Uterus (tissue), 3 donors: ENCODE measurements at regions not wholly inside any gene's neighbourhood (a gene's known extent, or its start where the extent isn't known, plus 50 kb on each side); places are given as distances from the start of the nearest gene placed in this dataset.

Source experiments
- DNase-seq, 2 donors: peaks; one replicate each; pipeline ENCODE4 v3.0.0-alpha.2; 2019 to 2020
- H3K27ac ChIP-seq, 2 donors: fragments of 200-600 bp; sonication (generic); 1 replicate in 1 of 2; 2 replicates in 1 of 2; pipeline ENCODE4 v1.5.1; 2016 to 2018
- H3K27me3 ChIP-seq, 2 donors: fragments of 200-600 bp; sonication (generic); one replicate each; pipeline ENCODE4 v1.5.1; 2018 to 2019; ENCODE audit warnings: control low read depth in 1 of 2
- H3K36me3 ChIP-seq, 2 donors: fragments of 200-600 bp; sonication (generic); one replicate each; pipeline ENCODE4 v1.5.1; 2019; ENCODE audit warnings: control low read depth in 1 of 2
- H3K4me1 ChIP-seq, 2 donors: fragments of 200-600 bp; sonication (generic); one replicate each; pipeline ENCODE4 v1.5.1; 2018 to 2019; ENCODE audit warnings: control low read depth in 1 of 2
- H3K4me3 ChIP-seq, 2 donors: fragments of 200-600 bp; sonication (generic); 1 replicate in 1 of 2; 2 replicates in 1 of 2; pipeline ENCODE4 v1.5.1; 2018 to 2019; ENCODE audit warnings: mild to moderate bottlenecking in 1 of 2
- H3K9me3 ChIP-seq, 2 donors: fragments of 200-600 bp; sonication (generic); one replicate each; pipeline ENCODE4 v1.5.1; 2019; ENCODE audit warnings: control low read depth in 1 of 2
- CTCF ChIP-seq, 4 experiments: fragments of 200-600 bp in 2 of 4; fragments of 450-650 bp in 2 of 4; sonication (generic) in 2 of 4; IDR thresholded peaks; one replicate each; pipeline ENCODE4 v1.5.1; 2016 to 2019; ENCODE audit warnings: antibody characterized with exemption in 4 of 4, mild to moderate bottlenecking in 2 of 4, moderate library complexity in 1 of 4
- POLR2A ChIP-seq, 2 donors: fragments of 450-650 bp; IDR thresholded peaks; one replicate each; pipeline ENCODE4 v1.6.1; 2016; ENCODE audit warnings: antibody characterized with exemption in 2 of 2, mild to moderate bottlenecking in 1 of 2, moderate library complexity in 1 of 2
- intact Hi-C: fragments of 100-400 bp; cut with DNase I; formaldehyde crosslinking; loops from one replicate; pipeline ENCODE4 v1.15.1; 2023; ENCODE audit warnings: low total_unique reads
- donor health status: DM: yes; HTN: yes; CAD: no.

- Histone ChIP-seq H3K27ac (no peak overlapping the region), H3K9me3 (no peaks in the 10 kb centered on the region), H3K4me1 (no peaks in the 10 kb centered on the region), H3K36me3 (no peaks in the 10 kb centered on the region), H3K27me3 (no peaks in the 10 kb centered on the region), H3K4me3 (no peak overlapping the region)
- intact Hi-C loops = no loop called here
- TF ChIP-seq CTCF (IDR thresholded peaks at IDR 0.05) (no peak), POLR2A (IDR thresholded peaks at IDR 0.05) (no peak)
- DNase-seq = no peak
Measured at GRCh38 chr14:34205799-34206198, 254.9 kb upstream of the EGLN3 start.

GRCh38 chr14:34204774-34205173 is 253.9 kb upstream of the EGLN3 start:
- intact Hi-C loops = no loop called here
- Histone ChIP-seq H3K36me3 (no peaks in the 10 kb centered on the region), H3K4me1 (no peaks in the 10 kb centered on the region), H3K27ac (no peak overlapping the region), H3K27me3 (no peaks in the 10 kb centered on the region), H3K4me3 (no peak overlapping the region), H3K9me3 (no peaks in the 10 kb centered on the region)
- DNase-seq = no peak
- TF ChIP-seq POLR2A (IDR thresholded peaks at IDR 0.05) (no peak), CTCF (IDR thresholded peaks at IDR 0.05) (no peak)

GRCh38 chr14:34203251-34203722 is 252.4 kb upstream of the EGLN3 start:
- no peak overlapping the region for H3K27ac ChIP-seq
- no peaks in the 10 kb centered on the region for H3K4me1 ChIP-seq
- no peak for DNase-seq

GRCh38 chr14:34201909-34202637 is 251.2 kb upstream of the EGLN3 start:
- intact Hi-C loops = no loop called here

More at GRCh38 chr14:34203251-34203722, 252.4 kb upstream of the EGLN3 start:
- no peak for TF ChIP-seq POLR2A (IDR thresholded peaks at IDR 0.05)
- no peak for TF ChIP-seq CTCF (IDR thresholded peaks at IDR 0.05)
- Histone ChIP-seq H3K4me3 (no peak overlapping the region), H3K9me3 (no peaks in the 10 kb centered on the region), H3K27me3 (no peaks in the 10 kb centered on the region), H3K36me3 (no peaks in the 10 kb centered on the region)
- intact Hi-C loops = no loop called here

More at GRCh38 chr14:34201909-34202637, 251.2 kb upstream of the EGLN3 start:
- DNase-seq = no peak
- Histone ChIP-seq H3K4me3 (no peak overlapping the region), H3K4me1 (no peaks in the 10 kb centered on the region), H3K9me3 (no peaks in the 10 kb centered on the region), H3K36me3 (no peaks in the 10 kb centered on the region), H3K27ac (no peak overlapping the region), H3K27me3 (no peaks in the 10 kb centered on the region)
- TF ChIP-seq CTCF (IDR thresholded peaks at IDR 0.05) (no peak), POLR2A (IDR thresholded peaks at IDR 0.05) (no peak)
